Activated T-cell treated with anti-CD3 and anti-CD28 coated beads for 1 hour (primary cell): ENCODE measurements at regions not wholly inside any gene's neighbourhood (a gene's known extent, or its start where the extent isn't known, plus 50 kb on each side); places are given as distances from the start of the nearest gene placed in this dataset.
"Not testable (repeated sequence)": the region's sequence is repeated elsewhere in the genome, so short reads cannot be mapped to it uniquely, and the experiment has no call there.

Experiments
- DNase-seq: peaks from one replicate; pipeline ENCODE4 v3.0.0-alpha.2; 2020; ENCODE audit warnings: low read depth

DNA sequence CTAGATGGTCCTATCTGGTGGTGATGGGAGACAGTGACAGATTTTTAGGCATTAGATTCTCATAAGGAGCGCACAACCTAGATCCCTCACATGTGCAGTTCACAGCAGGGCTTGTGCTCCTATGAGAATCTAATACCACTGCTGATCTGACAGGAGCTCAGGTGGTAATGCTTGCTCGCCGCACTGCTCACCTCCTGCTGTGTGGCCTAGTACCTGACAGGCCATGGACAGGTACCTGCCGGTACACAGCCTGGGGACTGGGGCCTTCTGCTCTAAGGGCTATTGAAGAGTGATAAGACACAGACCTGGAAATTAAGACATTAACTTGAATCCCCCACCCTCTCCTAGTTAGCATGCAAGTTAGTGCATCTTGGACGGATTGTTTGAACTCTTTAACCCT is 64.4 kb downstream of the KLRB1 start:
- not testable (repeated sequence) for DNase-seq

DNA sequence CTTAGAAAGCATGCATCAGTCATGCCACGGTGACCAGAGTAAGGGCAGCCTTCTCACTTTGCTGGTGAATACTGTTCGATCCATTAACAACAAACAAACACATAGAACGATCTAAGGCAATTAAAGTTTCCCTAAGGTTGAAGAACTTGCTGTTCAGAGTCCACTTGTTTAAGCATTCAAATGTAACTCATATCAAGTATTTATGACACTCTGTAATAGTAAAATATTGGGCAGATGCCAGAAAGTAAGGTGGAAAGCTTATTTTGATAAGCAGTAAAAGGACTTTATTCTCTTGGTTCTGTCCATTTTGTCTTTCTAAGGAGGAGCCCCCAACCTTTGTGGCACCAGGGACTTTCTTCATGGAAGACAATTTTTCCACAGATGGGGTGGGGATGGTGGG is 64.9 kb downstream of the KLRB1 start:
- DNase-seq, result not testable (repeated sequence)

DNA sequence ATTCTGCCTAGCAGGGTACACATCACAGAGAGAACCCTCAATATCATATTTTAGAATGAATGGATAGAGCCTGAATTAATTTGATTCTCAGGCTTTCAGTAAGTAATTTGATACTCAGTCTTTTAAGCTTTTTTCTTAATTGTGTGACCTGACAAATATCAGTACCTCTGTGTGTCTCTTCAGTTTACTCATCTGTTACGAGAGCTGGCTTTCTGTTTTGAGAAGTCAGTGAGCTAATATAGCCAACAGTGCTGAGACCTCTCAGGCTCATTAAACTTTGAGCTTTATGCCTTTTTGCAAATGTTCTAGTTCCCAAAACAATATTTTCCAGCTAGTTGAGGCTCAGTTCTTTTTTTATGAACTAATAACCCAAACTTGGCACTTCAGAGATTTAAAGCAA is 91.8 kb downstream of the KLRB1 start:
- not testable (repeated sequence) for DNase-seq

DNA sequence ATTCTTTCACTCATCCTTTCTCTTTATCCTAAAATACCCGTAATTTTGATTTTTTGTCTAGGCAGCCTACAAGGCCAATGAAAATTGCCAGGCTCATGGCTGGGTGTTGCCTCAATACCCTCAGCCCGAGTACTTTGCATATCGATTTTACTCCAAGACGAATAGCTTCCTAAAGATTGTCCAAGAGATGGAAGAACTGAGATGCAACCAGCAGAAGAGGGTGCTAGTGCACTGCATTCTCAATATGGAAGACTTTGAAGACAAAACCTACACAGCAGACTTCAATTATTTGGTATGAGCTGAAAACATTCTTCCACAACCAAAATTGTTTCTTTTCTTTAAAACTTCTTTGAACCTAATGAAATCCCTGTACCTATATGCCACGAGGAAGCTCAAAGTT is 95.0 kb downstream of the KLRB1 start:
- not testable (repeated sequence) for DNase-seq

DNA sequence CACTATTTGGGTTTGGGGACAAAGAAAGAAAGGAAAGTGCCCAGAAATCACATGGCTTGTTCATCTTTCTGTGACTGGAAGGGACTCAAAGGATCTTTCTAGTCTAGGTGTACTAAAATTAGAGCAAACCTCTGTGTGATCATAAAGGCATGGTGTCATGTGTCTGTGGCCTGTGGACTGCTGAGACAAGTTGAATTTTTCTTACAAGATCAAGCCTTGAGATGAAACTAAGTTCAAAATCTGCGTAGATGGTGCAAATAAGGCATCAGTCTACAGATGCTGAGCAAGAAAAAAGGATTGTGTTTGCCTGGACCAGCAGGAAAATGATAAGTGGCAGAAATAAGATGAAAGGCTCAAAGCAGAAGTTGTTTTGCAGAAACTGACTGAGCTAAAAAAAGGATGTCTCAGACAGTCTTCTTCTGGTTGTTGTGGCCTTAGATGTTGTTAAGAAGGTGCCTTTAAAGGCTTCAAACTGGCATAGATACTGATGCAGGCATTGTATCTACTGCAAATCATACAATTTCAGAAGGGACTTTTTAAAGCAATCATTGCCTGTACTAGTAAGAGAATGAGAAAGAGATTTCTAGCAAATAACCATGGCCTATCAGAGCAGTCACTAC is 97.2 kb downstream of the KLRB1 start:
- DNase-seq, result not testable (repeated sequence)

DNA sequence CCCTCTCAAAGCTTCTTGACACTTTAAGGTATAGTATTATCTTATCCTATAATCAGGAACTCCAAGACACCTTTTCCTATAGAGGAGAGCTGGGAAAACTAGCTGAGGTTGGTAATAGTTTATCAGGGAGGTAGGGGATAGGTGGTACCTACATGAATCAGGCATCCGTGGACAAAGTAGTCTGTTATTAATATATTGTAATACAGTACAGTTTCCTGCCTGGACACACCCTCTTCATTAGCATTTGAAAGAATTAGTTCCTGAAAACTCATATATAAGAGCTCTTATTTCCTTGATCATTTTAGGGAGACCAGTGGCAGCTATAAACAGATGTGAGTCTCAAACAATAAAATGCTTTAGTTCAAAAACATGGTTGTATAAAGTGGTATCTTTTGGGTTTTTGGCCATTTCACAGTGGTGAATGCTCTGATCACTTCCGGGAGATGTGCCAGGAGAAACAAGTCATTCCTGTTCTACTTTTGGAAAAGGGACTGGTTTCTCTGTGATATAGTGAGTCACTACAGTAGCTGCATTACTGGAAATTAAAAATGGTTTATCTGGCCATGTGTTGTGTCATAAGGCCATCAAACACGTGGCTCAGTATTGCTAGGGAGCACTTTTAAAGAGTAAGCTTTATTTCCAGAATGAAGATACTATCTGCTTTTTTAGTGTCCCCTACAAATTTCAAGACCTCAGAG is 98.1 kb downstream of the KLRB1 start:
- no peak for DNase-seq

DNA sequence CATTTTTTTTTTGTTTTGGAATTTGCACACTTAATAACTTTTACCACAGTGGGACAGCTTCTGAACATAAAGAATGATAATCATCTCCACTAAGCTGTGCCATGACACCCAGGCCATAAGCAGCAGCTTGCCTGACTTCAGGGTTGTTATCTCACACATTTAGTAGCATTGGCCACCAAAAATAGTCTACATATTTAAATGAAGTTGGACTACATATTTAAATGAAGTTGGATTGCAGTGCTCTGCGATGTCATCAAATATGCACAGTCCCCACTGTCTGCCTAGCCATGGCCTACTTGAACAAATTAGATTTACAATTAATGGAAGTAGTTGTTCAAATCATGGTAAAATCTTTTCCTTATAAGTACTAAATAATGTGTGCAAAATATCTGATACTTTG is 101.0 kb downstream of the KLRB1 start:
- DNase-seq, result no peak

DNA sequence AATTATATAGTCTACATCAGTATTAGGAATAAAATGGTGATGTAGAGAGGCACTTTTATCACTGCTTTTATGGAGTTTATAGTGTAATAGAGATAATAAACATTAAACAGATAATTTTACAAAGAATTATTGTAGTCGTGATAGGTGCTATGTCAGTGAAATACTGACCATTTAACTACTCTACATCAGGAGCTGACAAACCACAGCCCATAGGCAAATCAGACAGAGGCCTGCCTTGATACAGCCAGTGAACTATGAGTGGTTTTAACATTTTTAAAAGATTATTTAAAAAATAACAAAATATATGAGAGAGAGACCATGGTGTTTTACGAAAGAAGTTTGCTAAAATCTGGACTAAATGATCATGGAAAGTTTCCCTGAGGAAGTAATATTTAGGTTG is 104.3 kb downstream of the KLRB1 start:
- DNase-seq, result not testable (repeated sequence)

DNA sequence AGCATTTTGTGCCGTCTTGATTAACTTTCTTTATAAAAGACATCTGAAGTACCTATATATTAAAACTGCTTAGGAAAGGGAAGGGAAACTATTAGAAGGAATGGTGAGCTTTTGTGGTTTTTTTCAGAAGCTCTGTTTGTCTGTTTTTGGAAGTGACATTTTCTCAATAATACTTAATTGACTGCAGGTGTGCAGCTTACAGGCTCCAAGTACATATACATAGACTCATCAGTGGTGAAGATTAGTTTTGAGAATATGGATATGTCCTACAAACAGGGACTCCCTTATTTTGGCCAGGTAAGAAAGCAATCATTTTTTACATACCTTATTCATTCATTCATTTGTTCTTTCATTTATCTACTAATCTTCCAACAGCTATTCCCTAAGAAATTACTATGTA is 104.9 kb downstream of the KLRB1 start:
- DNase-seq, result not testable (repeated sequence)

DNA sequence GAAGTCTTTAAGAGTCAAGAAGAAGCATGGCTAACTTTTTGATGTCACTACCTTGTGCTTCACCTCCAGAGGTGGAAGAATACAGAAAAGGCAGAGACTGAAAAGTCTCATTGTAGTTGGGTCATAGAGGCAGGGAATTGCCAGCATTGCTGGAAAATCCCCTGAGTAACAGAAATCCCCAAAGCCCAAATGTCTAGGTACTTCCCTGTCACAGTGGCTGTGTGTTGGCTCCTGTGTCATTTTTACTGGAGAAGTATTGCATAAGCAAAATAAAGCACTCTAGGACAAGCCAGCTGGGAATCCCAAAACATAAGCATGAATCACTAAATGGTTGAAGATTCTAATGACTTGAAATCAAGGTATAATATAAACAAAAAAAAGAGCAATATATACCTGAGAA is 114.4 kb downstream of the KLRB1 start:
- not testable (repeated sequence) for DNase-seq

DNA sequence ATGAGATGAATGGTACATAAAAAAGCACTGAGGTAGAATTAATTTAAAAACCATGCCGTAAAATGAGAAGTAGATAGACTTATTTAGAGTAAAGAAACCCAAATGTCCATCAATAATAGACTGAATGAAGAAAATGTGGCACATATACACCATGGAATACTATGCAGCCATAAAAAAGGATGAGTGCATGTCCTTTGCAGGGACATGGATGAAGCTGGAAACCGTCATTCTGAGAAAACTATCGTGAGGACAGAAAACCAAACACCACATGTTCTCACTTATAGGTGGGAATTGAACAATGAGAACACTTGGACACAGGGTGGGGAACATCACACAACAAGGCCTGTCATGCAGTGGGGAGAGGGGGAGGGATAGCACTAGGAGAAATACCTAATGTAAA is 126.4 kb downstream of the KLRB1 start:
- not testable (repeated sequence) for DNase-seq

DNA sequence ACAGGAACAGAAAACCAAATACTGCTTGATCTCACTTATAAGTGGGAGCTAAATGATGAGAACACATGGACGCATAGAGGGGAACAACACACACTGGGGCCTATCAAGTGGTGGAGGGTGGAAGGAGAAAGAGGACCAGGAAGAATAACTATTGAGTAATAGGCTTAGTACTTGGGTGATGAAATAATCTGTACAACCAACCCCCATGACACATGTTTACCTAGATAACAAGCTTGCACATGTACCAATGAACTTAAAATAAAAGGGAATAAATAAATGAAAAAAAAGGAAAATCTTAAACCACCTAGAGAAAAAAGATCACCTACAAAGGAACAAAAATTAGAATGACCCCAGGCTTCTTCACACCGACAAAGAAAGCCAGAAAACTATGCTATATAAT is 133.5 kb downstream of the KLRB1 start:
- not testable (repeated sequence) for DNase-seq

DNA sequence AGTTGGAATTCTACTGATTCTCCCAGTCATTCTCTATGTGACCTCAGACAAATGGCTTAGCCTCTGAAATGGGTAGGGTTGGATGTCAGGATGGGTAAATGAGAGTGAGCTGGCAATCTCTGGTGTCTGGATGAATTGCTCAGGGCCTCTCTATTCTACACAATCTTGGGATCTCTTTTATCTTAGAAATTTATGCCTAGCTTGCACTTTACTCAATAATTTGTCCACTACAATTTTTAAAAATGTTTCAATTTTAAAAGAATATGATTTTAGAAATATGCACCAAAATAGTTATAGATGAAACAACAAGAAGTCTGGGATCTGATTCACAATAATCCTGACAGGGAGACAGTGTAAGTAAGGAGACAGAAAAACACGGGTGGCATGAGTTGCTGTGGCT is 134.1 kb downstream of the KLRB1 start:
- not testable (repeated sequence) for DNase-seq

DNA sequence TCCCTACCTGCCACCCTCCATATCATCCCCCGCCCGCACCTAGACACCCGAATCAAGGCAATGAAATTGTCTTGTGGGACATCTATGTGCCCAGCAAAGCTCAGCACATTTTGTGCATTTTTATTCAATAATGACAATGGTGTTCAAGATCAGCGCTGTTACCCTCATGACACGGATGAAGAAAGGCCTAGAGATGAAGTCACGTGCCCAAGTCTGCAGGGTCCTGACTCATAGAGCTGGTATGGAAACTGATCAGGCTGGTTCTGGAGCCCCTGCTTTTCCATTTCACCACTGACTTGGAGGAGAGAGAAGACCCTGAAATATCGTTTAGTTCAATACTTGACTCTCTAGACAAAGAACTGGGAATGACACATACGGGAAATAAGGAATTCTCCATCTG is 136.2 kb downstream of the KLRB1 start:
- DNase-seq, result not testable (repeated sequence)

DNA sequence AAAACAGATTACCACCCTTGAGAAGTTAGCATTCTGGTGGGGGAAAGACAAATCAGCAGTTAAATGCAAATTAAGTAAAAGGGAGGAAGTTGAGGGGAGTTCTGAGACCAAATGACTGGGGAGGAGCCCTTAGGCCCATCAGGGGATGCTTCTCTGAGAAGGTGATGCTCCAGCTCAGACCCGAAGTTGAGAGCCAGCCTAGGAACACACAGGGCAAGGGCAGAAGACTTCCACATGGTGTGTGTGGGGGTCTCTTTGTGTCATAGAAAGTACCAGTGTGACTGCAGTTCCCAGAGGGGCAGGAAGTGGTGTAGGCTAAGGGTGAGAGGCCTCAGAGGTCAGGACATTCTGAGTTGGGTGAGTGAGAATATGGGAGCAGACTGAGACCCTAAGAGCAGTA is 137.3 kb downstream of the KLRB1 start:
- DNase-seq, result not testable (repeated sequence)

DNA sequence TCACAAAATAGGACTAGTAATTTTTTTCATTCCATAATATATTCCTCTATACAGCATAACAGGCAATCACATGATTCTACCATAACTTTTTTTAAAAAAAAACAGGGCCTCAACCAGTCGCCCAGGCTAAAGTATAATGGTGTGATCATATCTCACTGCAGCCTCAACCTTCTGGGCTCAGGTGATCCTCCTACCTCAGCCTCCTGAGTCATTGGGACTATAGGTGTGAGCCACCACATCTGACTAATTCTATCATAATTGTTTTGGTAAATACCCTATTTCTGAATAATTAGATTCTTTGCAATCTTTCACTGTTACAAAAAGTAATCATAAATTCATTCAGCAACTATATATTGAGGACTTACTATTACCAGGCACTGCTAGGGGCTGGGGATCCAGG is 137.8 kb downstream of the KLRB1 start:
- DNase-seq, result not testable (repeated sequence)

DNA sequence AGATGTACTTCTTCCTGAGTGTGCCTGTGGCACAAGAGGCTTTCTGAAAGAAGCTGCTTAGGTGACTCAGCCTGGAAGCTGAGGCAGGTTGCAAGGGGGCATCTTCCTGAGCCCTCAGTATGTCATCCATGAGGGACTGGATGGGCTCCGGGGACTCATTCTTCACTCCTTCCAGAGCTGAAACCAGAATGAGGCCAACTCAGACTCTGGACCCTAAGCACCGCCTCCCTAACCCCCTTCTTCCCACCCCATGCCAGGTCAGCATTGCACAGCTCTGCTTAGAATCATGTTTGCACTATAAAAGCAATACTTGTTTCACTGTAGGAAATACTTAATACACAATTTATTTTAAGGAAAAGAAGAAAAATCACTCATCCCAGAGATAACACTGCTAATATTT is 138.3 kb downstream of the KLRB1 start:
- DNase-seq, result not testable (repeated sequence)

DNA sequence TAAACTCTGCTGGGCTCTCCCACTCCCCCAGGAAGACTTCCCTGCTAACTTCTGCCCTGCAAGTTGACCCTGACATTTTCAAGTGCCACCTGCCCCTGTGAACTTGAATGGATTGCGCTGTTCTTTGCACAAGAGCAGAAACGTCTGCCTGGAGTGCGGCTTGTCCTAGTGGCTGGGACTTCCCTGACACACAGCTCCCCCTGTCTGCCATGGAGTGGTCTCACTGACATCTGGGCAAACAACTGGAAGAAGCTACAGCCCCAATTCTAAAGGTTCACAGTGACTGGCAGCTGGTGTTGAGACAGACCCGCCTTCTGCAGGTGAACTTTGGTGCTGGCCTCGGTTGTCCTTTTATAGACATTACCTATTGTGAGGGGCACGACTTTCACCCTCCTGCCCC is 138.7 kb downstream of the KLRB1 start:
- DNase-seq, result peak; percentile 26

DNA sequence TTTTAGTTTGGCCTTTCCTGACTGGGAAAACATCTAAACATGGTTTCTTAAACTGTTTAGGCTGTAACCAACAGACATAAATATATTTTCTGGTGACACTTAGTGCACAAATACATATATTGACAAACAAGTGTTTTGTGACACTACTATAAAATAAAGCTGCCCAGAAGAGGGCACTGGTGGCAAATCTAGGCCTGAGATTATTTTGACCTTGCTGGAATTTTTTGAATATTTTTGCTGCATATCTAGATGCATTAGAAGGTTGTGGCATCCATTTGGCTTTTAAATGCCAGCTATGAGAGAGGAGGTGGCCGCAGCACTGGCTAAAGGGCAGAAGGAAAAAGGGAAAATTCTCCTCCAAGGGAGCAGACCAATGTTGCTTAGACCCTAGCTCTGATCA is 139.6 kb downstream of the KLRB1 start:
- DNase-seq, result not testable (repeated sequence)

DNA sequence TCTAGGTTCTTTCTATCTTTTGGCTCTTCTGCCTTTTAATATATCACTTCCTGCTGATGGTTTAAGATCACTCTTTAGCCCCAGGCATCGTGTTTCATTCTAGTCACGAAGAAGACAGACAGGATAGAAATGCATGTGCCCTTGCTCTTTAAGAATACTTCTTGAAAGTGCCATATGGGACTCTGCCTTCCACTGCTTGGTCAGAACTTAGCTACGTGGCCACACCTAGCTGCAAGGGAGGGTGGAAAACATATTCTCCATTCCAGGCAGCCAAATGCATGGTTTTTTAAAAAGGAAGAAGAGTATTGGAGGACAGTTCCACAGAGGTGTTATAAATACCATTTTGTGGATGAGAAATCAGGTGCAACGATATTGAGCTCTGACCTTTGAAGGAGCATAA is 143.3 kb downstream of the KLRB1 start:
- no peak for DNase-seq

DNA sequence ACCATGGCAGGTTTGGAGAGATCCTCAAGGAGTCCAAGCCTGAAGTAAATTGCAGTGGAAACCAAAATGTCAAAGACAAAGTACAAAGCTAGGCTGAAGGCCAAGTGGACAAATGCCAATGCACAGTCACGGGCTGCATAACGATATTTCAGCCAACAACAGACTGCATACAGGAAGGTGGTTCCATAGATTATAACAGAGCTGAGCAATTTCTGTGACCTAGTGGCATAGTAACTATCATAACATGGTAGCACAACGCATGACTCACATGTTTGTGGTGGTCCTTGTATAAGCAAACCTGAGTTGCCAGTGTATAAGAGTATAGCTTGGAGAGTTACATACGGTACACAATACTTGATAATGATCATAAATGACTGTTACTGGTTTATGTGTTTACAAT is 152.2 kb downstream of the KLRB1 start:
- DNase-seq, result not testable (repeated sequence)

DNA sequence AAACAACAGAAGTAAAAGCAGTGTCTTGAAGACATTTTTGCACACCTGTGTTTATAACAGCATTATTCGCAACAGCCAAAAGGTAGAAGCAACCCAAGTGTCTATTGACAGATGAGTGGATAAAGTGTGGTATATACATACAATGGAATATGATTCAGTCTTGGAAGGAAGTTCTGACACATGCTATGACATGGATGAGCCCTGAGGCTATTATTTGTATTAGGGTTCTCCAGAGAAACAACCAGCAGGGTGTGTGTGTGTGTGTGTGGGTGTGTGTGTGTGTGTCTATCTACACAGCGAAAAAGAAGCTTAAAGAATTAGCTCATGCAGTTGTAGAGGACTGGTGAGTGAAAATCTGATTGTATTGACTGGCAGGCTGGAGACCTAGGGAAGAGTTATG is 153.7 kb downstream of the KLRB1 start:
- DNase-seq, result not testable (repeated sequence)

DNA sequence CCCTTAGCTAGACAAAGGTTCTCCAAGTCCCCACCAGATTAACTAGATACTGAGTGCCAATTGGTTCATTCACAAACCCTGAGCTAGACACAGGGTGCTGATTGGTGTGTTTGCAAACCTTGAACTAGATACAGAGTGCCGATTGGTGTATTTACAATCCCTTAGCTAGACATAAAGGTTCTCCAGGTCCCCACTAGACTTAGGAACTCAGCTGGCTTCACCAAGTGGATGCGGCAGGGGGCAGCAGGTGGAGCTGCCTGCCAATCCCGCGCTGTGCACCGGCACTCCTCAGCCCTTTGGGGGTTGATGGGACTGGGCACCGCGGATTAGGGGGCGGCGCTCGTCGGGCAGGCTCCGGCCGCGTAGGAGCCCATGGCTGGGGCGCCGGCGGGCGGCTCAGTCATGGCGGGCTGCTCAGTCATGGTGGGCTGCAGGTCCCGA is 157.6 kb downstream of the KLRB1 start:
- not testable (repeated sequence) for DNase-seq

DNA sequence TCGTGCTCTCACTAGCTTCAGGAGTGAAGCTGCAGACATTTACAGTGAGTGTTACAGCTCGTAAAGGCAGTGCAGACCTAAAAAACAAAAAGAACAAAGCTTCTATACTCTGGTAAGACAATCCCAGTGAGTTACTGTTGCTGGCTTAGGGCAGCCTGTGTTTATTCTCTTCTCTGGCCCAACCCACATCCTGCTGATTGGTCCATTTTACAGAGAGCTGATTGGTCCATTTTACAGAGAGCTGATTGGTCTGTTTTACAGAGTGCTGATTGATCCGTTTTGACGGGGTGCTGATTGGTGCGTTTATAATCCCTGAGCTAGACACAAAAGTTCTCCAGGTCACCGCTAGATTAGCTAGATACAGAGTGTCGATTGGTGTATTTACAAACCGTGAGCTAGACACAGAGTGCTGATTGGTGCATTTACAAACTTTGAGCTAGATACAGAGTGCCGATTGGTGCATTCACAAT is 158.0 kb downstream of the KLRB1 start:
- DNase-seq, result not testable (repeated sequence)
